ENCODE measurements at regions not wholly inside any gene's neighbourhood (a gene's known extent, or its start where the extent isn't known, plus 50 kb on each side); places are given as distances from the start of the nearest gene placed in this dataset.

DNA sequence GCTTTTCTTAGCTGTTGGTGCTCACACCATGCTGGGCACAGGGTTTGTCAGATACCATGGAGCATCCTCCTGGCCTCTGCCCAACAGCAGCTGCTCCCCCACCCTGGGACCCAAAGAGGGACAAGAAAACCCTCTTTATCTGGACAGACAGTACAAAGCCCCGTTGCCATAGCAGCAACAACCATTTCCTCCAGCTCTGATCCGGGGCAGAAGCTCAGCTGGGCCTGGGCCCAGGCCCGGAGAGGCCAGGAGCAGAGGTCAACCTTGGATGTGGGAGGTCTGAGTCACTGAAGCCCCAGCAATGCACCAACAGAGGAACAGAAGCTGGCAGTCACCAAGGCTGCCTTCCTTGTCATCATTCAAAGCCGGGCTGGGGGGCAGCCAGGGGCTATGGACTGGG is 228.4 kb upstream of the POU3F1 start:
- Mint-ChIP-seq H3K36me3 (ENCODE audit: low read depth) (peaks cover 31% of the 10 kb centered on the region), H3K9me3 (peaks cover 42% of the 10 kb centered on the region), H3K27ac (no peak overlapping the region), H3K4me1 (peaks cover 42% of the 10 kb centered on the region), H3K4me3 (no peak overlapping the region), H3K27me3 (ENCODE audit: insufficient read depth, low read depth, poor library complexity) (peaks cover 13% of the 10 kb centered on the region)
- H3K9me2 ChIP-seq (ENCODE audit: insufficient read depth) = peaks cover 8% of the 10 kb centered on the region; the same call in 1 of the 2 replicates
- peaks cover 16% of the 10 kb centered on the region for H3F3A ChIP-seq (replicated peaks; ENCODE audit: low read depth)
- no peak for ATAC-seq
- H3K4me2 ChIP-seq = no peak overlapping the region
- H3K4me3 ChIP-seq = no peak overlapping the region
- TF ChIP-seq ZNF462 (CRISPR knock-in tag; IDR thresholded peaks at IDR 0.05) (no peak), POLR2AphosphoS5 (IDR thresholded peaks at IDR 0.05; ENCODE audit: low read depth) (no peak), JUNB (IDR thresholded peaks at IDR 0.05; ENCODE audit: unreplicated experiment) (no peak), CREB1 (CRISPR knock-in tag; IDR thresholded peaks at IDR 0.05; ENCODE audit: low read depth) (no peak), REST (IDR thresholded peaks at IDR 0.05; ENCODE audit: unreplicated experiment) (no peak), ZNF114 (CRISPR knock-in tag; IDR thresholded peaks at IDR 0.05) (no peak), NANOG (IDR thresholded peaks at IDR 0.05; ENCODE audit: borderline replicate concordance) (no peak), ZNF331 (CRISPR knock-in tag; IDR thresholded peaks at IDR 0.05; ENCODE audit: low read depth) (no peak)
- peaks cover 17% of the 10 kb centered on the region for H3K36me3 ChIP-seq (ENCODE audit: insufficient read depth)
- H3K27me3 ChIP-seq (ENCODE audit: insufficient read depth) = no peaks in the 10 kb centered on the region
- H3K79me2 ChIP-seq (replicated peaks; ENCODE audit: insufficient read depth) = no peaks in the 10 kb centered on the region
- DNase-seq (ENCODE audit: low spot score) = no peak
- H3K4me1 ChIP-seq (ENCODE audit: insufficient read depth) = peaks cover 27% of the 10 kb centered on the region
- no peak overlapping the region for H3K27ac ChIP-seq (ENCODE audit: low read depth)
- no peak overlapping the region for H2AFZ ChIP-seq
- H4K20me1 ChIP-seq (replicated peaks; ENCODE audit: insufficient read depth) = no peaks in the 10 kb centered on the region

Measured in GM23338 (cell line).